GM12873 (cell line): ENCODE measurements at regions not wholly inside any gene's neighbourhood (a gene's known extent, or its start where the extent isn't known, plus 50 kb on each side); places are given as distances from the start of the nearest gene placed in this dataset.

Experiments used
- CTCF ChIP-seq: IDR thresholded peaks from 2 replicates; pipeline ENCODE4 v1.5.1; 2012; ENCODE audit warnings: low read depth, mild to moderate bottlenecking, moderate library complexity, low read length, control low read depth; ENCODE audit not compliant: insufficient read depth; ENCODE audit errors: missing control alignments

GRCh38 chr10:24104895-24105294 is 104.0 kb upstream of the KIAA1217 start:
- no peak for TF ChIP-seq CTCF

- no peak for TF ChIP-seq CTCF
These were observed 95.0 kb upstream of the KIAA1217 start for GRCh38 chr10:24113901-24114300.

GRCh38 chr10:24114556-24114955 is 94.4 kb upstream of the KIAA1217 start:
- no peak for TF ChIP-seq CTCF

- no peak for TF ChIP-seq CTCF
These were observed 93.5 kb upstream of the KIAA1217 start for GRCh38 chr10:24115403-24115802.

GRCh38 chr10:24118246-24118645 is 90.7 kb upstream of the KIAA1217 start:
- no peak for TF ChIP-seq CTCF

GRCh38 chr10:24119896-24120295 is 89.0 kb upstream of the KIAA1217 start:
- TF ChIP-seq CTCF = no peak

GRCh38 chr10:24120646-24121045 is 88.3 kb upstream of the KIAA1217 start:
- no peak for TF ChIP-seq CTCF
